Parathyroid adenoma (tissue), 2 donors: ENCODE measurements at regions not wholly inside any gene's neighbourhood (a gene's known extent, or its start where the extent isn't known, plus 50 kb on each side); places are given as distances from the start of the nearest gene placed in this dataset.

Experiments
- H2AFZ ChIP-seq: fragments of 300-600 bp; sonication (generic); one replicate; pipeline ENCODE4 v1.7.0; 2017; ENCODE audit warnings: antibody characterized with exemption, mild to moderate bottlenecking
- H3K27ac ChIP-seq: fragments of 300-600 bp; sonication (generic); one replicate; pipeline ENCODE4 v1.7.0; 2017
- H3K27me3 ChIP-seq: fragments of 300-600 bp; sonication (generic); one replicate; pipeline ENCODE4 v1.7.0; 2017; ENCODE audit warnings: low read length; ENCODE audit not compliant: control insufficient read depth, insufficient read depth
- H3K36me3 ChIP-seq: fragments of 300-600 bp; sonication (generic); one replicate; pipeline ENCODE4 v1.7.0; 2017; ENCODE audit warnings: low read length; ENCODE audit not compliant: control insufficient read depth, insufficient read depth
- H3K4me1 ChIP-seq: fragments of 300-600 bp; sonication (generic); one replicate; pipeline ENCODE4 v1.7.0; 2017; ENCODE audit warnings: control low read depth
- H3K4me2 ChIP-seq: fragments of 300-600 bp; sonication (generic); one replicate; pipeline ENCODE4 v1.7.0; 2017; ENCODE audit warnings: low read length
- H3K4me3 ChIP-seq: fragments of 300-600 bp; sonication (generic); one replicate; pipeline ENCODE4 v1.7.0; 2017; ENCODE audit warnings: low read depth, low read length
- H3K79me2 ChIP-seq: fragments of 300-600 bp; sonication (generic); one replicate; pipeline ENCODE4 v1.7.0; 2017; ENCODE audit warnings: control low read depth
- H3K9ac ChIP-seq: fragments of 300-600 bp; sonication (generic); one replicate; pipeline ENCODE4 v1.7.0; 2017; ENCODE audit warnings: mild to moderate bottlenecking
- H3K9me3 ChIP-seq: fragments of 300-600 bp; sonication (generic); one replicate; pipeline ENCODE4 v1.7.0; 2017; ENCODE audit warnings: low read length; ENCODE audit not compliant: control insufficient read depth
- TF ChIP-seq, protein P1 (sequence below): fragments of 300-600 bp; sonication (generic); IDR thresholded peaks from one replicate; pipeline ENCODE4 v1.7.0; 2017; ENCODE audit warnings: antibody characterized with exemption, mild to moderate bottlenecking
- donor health status: primary hyperparathyroidism.

GRCh38 chr20:57970856-57971255 lies 257.6 kb downstream of the ANKRD60 start:
- Histone ChIP-seq H3K4me3 (no peak overlapping the region), H3K4me1 (no peaks in the 10 kb centered on the region), H3K36me3 (no peaks in the 10 kb centered on the region), H3K9me3 (no peaks in the 10 kb centered on the region), H3K4me2 (no peak overlapping the region), H2AFZ (no peak overlapping the region), H3K27me3 (no peaks in the 10 kb centered on the region), H3K9ac (no peak overlapping the region), H3K79me2 (no peaks in the 10 kb centered on the region), H3K27ac (no peak overlapping the region)
- TF ChIP-seq, protein P1, sequence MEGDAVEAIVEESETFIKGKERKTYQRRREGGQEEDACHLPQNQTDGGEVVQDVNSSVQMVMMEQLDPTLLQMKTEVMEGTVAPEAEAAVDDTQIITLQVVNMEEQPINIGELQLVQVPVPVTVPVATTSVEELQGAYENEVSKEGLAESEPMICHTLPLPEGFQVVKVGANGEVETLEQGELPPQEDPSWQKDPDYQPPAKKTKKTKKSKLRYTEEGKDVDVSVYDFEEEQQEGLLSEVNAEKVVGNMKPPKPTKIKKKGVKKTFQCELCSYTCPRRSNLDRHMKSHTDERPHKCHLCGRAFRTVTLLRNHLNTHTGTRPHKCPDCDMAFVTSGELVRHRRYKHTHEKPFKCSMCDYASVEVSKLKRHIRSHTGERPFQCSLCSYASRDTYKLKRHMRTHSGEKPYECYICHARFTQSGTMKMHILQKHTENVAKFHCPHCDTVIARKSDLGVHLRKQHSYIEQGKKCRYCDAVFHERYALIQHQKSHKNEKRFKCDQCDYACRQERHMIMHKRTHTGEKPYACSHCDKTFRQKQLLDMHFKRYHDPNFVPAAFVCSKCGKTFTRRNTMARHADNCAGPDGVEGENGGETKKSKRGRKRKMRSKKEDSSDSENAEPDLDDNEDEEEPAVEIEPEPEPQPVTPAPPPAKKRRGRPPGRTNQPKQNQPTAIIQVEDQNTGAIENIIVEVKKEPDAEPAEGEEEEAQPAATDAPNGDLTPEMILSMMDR: no peak

DNA sequence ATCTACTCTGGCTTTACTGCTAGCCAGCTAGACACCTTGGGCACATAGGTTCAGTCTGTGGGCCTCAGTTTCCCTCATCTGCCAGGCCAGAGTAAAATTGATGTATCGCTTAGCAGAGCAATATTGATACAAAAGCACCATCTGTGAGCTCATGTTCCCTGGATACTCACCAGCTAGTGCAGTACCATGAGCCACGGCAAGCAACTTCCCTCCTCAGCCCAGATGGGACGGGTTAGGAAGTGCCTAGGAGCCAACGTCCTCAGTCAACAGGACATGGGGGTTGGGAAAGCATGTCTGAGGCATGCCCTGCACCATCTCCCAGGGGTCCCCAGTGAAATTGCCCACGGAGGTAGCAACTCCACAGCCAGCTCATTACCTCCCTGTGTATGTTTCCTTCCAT lies 258.3 kb downstream of the ANKRD60 start:
- no peaks in the 10 kb centered on the region for H3K27me3 ChIP-seq
- TF ChIP-seq, protein P1: no peak
- no peaks in the 10 kb centered on the region for H3K79me2 ChIP-seq

GRCh38 chr20:57968120-57968519 lies 258.3 kb upstream of the PMEPA1 start:
- H3K79me2 ChIP-seq: no peaks in the 10 kb centered on the region
- H2AFZ ChIP-seq: no peak overlapping the region
- no peak overlapping the region for H3K4me2 ChIP-seq
- TF ChIP-seq, protein P1: no peak
- no peaks in the 10 kb centered on the region for H3K36me3 ChIP-seq
- no peaks in the 10 kb centered on the region for H3K9me3 ChIP-seq
- H3K27ac ChIP-seq: no peak overlapping the region
- no peak overlapping the region for H3K9ac ChIP-seq
- H3K27me3 ChIP-seq: no peaks in the 10 kb centered on the region
- H3K4me3 ChIP-seq: no peak overlapping the region
- H3K4me1 ChIP-seq: no peaks in the 10 kb centered on the region

More for the DNA sequence above, 258.3 kb downstream of the ANKRD60 start:
- no peaks in the 10 kb centered on the region for H3K4me1 ChIP-seq
- H3K27ac ChIP-seq: no peak overlapping the region
- no peak overlapping the region for H3K4me3 ChIP-seq
- no peaks in the 10 kb centered on the region for H3K36me3 ChIP-seq
- no peak overlapping the region for H2AFZ ChIP-seq
- H3K9me3 ChIP-seq: no peaks in the 10 kb centered on the region
- H3K9ac ChIP-seq: no peak overlapping the region
- H3K4me2 ChIP-seq: no peak overlapping the region

- Histone ChIP-seq H2AFZ (no peak overlapping the region), H3K27me3 (no peaks in the 10 kb centered on the region), H3K27ac (no peak overlapping the region), H3K4me2 (no peak overlapping the region), H3K4me3 (no peak overlapping the region), H3K9me3 (no peaks in the 10 kb centered on the region), H3K4me1 (no peaks in the 10 kb centered on the region), H3K36me3 (no peaks in the 10 kb centered on the region), H3K79me2 (no peaks in the 10 kb centered on the region), H3K9ac (no peak overlapping the region)
- TF ChIP-seq, protein P1: no peak
Observed at GRCh38 chr20:57967364-57967763, 257.5 kb upstream of the PMEPA1 start.

GRCh38 chr20:57966620-57967019 lies 256.8 kb upstream of the PMEPA1 start:
- no peak overlapping the region for H3K4me2 ChIP-seq

More at GRCh38 chr20:57966620-57967019, 256.8 kb upstream of the PMEPA1 start:
- Histone ChIP-seq H3K9me3 (no peaks in the 10 kb centered on the region), H3K9ac (no peak overlapping the region), H3K4me1 (no peaks in the 10 kb centered on the region), H3K27me3 (no peaks in the 10 kb centered on the region), H2AFZ (no peak overlapping the region), H3K27ac (no peak overlapping the region), H3K36me3 (no peaks in the 10 kb centered on the region), H3K79me2 (no peaks in the 10 kb centered on the region), H3K4me3 (no peak overlapping the region)
- TF ChIP-seq, protein P1: no peak
